Central memory CD4-positive, alpha-beta T cell (primary cell): ENCODE measurements at regions not wholly inside any gene's neighbourhood (a gene's known extent, or its start where the extent isn't known, plus 50 kb on each side); places are given as distances from the start of the nearest gene placed in this dataset.
"Not testable (repeated sequence)": the region's sequence is repeated elsewhere in the genome, so short reads cannot be mapped to it uniquely, and the experiment has no call there.

ENCODE experiments used
- DNase-seq: peaks from one replicate; pipeline ENCODE4 v3.0.0; 2022

- DNase-seq = no peak
Measured at GRCh38 chr4:72875138-72875537, 194.4 kb downstream of the COX18 start.

GRCh38 chr4:72864898-72865297, 204.6 kb downstream of the COX18 start:
- no peak for DNase-seq

GRCh38 chr4:72864277-72864676, 205.2 kb downstream of the COX18 start:
- not testable (repeated sequence) for DNase-seq

GRCh38 chr4:72860766-72861165, 208.8 kb downstream of the COX18 start:
- no peak for DNase-seq

- DNase-seq = no peak
Measured at GRCh38 chr4:72858328-72858727, 211.2 kb downstream of the COX18 start.

GRCh38 chr4:72857787-72858186, 211.7 kb downstream of the COX18 start:
- DNase-seq = no peak

- no peak for DNase-seq
Measured at GRCh38 chr4:72857216-72857615, 212.3 kb downstream of the COX18 start.

GRCh38 chr4:72846280-72847111, 223.0 kb downstream of the COX18 start:
- DNase-seq = no peak

GRCh38 chr4:72843466-72843865, 226.1 kb downstream of the COX18 start:
- DNase-seq = no peak

- DNase-seq = no peak
Measured at GRCh38 chr4:72842323-72842722, 227.2 kb downstream of the COX18 start.

- DNase-seq = not testable (repeated sequence)
Measured at GRCh38 chr4:72840166-72840565, 229.3 kb downstream of the COX18 start.

- DNase-seq = no peak
Measured at GRCh38 chr4:72828864-72829263, 240.7 kb downstream of the COX18 start.

GRCh38 chr4:72827968-72828367, 241.5 kb downstream of the COX18 start:
- DNase-seq = no peak

GRCh38 chr4:72820107-72820506, 249.4 kb downstream of the COX18 start:
- no peak for DNase-seq

GRCh38 chr4:72817012-72817411, 248.0 kb upstream of the ADAMTS3 start:
- DNase-seq = no peak

GRCh38 chr4:72814241-72814640, 245.2 kb upstream of the ADAMTS3 start:
- DNase-seq = no peak

GRCh38 chr4:72809208-72809607, 240.2 kb upstream of the ADAMTS3 start:
- no peak for DNase-seq

- DNase-seq = no peak
Measured at GRCh38 chr4:72805284-72805683, 236.3 kb upstream of the ADAMTS3 start.

- no peak for DNase-seq
Measured at GRCh38 chr4:72797486-72797885, 228.5 kb upstream of the ADAMTS3 start.

- no peak for DNase-seq
Measured at GRCh38 chr4:72791054-72791453, 222.0 kb upstream of the ADAMTS3 start.

- no peak for DNase-seq
Measured at GRCh38 chr4:72786401-72786990, 217.5 kb upstream of the ADAMTS3 start.

- DNase-seq = no peak
Measured at GRCh38 chr4:72779241-72779640, 210.2 kb upstream of the ADAMTS3 start.

GRCh38 chr4:72777436-72777835, 208.4 kb upstream of the ADAMTS3 start:
- no peak for DNase-seq

GRCh38 chr4:72770708-72771107, 201.7 kb upstream of the ADAMTS3 start:
- DNase-seq = no peak

GRCh38 chr4:72768364-72768763, 199.3 kb upstream of the ADAMTS3 start:
- DNase-seq = no peak
